OCI-LY1 (cell line): ENCODE measurements at regions not wholly inside any gene's neighbourhood (a gene's known extent, or its start where the extent isn't known, plus 50 kb on each side); places are given as distances from the start of the nearest gene placed in this dataset.

Source experiments
- H2AFZ ChIP-seq: fragments of 200-600 bp; sonication (generic), shearing (Covaris generic); 2 replicates; pipeline ENCODE4 v1.6.0; 2014; ENCODE audit warnings: antibody characterized with exemption, mild to moderate bottlenecking, low read length
- H3F3A ChIP-seq: fragments of 200-600 bp; sonication (generic), shearing (Covaris generic); 2 replicates; pipeline ENCODE4 v1.6.0; 2014; ENCODE audit warnings: mild to moderate bottlenecking, antibody characterized with exemption, low read length, moderate library complexity; ENCODE audit not compliant: insufficient read depth
- H3K27ac ChIP-seq: fragments of 200-600 bp; sonication (generic); 2 replicates; pipeline ENCODE4 v1.5.1; 2014; ENCODE audit warnings: low read length, mixed run types, mild to moderate bottlenecking, low read depth; ENCODE audit not compliant: poor library complexity, severe bottlenecking
- H3K27me3 ChIP-seq: fragments of 200-600 bp; sonication (generic); 2 replicates; pipeline ENCODE4 v1.6.0; 2014; ENCODE audit warnings: antibody characterized with exemption, mild to moderate bottlenecking, low read length, moderate library complexity; ENCODE audit not compliant: insufficient read depth
- H3K36me3 ChIP-seq: fragments of 200-600 bp; sonication (generic); 2 replicates; pipeline ENCODE4 v1.6.1; 2014; ENCODE audit warnings: mild to moderate bottlenecking, antibody characterized with exemption, low read length, moderate library complexity, mixed read lengths; ENCODE audit not compliant: insufficient read depth
- H3K4me1 ChIP-seq: fragments of 200-600 bp; sonication (generic); 2 replicates; pipeline ENCODE4 v1.5.1; 2014; ENCODE audit warnings: mild to moderate bottlenecking, low read length, moderate library complexity; ENCODE audit not compliant: insufficient read depth, severe bottlenecking
- H3K4me2 ChIP-seq: fragments of 200-600 bp; sonication (generic), shearing (Covaris generic); 2 replicates; pipeline ENCODE4 v1.6.1; 2014; ENCODE audit warnings: low read length
- H3K4me3 ChIP-seq: fragments of 200-600 bp; sonication (generic); 2 replicates; pipeline ENCODE4 v1.5.1; 2014; ENCODE audit warnings: low read length, low read depth, mild to moderate bottlenecking, mixed read lengths; ENCODE audit not compliant: poor library complexity, severe bottlenecking
- H3K79me2 ChIP-seq: fragments of 200-600 bp; shearing (Covaris generic); 2 replicates; pipeline ENCODE4 v1.6.1; 2016; ENCODE audit warnings: mixed run types, low read length, mixed read lengths; ENCODE audit not compliant: insufficient read depth
- H3K9ac ChIP-seq: fragments of 200-600 bp; sonication (generic), shearing (Covaris generic); 2 replicates; pipeline ENCODE4 v1.6.1; 2014; ENCODE audit warnings: mild to moderate bottlenecking, low read length, mixed read lengths
- H3K9me2 ChIP-seq: fragments of 200-600 bp; sonication (generic), shearing (Covaris generic); 2 replicates; pipeline ENCODE4 v1.6.1; 2014; ENCODE audit warnings: low read depth, mild to moderate bottlenecking, low read length, mixed read lengths
- H3K9me3 ChIP-seq: fragments of 200-600 bp; shearing (Covaris generic); 2 replicates; pipeline ENCODE4 v1.6.1; 2014; ENCODE audit warnings: low read length, mixed read lengths
- H4K20me1 ChIP-seq: fragments of 200-600 bp; sonication (generic), shearing (Covaris generic); 2 replicates; pipeline ENCODE4 v1.6.0; 2016; ENCODE audit warnings: mild to moderate bottlenecking, low read length; ENCODE audit not compliant: insufficient read depth
- CTCF ChIP-seq: fragments of 200-600 bp; sonication (generic), shearing (Covaris generic); IDR thresholded peaks from 2 replicates; pipeline ENCODE4 v1.5.1; 2017; ENCODE audit warnings: mild to moderate bottlenecking, antibody characterized with exemption, low read length, moderate library complexity, mixed read lengths
- EZH2 ChIP-seq: fragments of 200-600 bp; sonication (generic), shearing (Covaris generic); IDR thresholded peaks from 2 replicates; pipeline ENCODE4 v1.8.0; 2017; ENCODE audit warnings: borderline replicate concordance, mixed run types, mild to moderate bottlenecking, antibody characterized with exemption, low read length, moderate library complexity, mixed read lengths

- no peak for TF ChIP-seq CTCF
- H3K27me3 ChIP-seq, result no peaks in the 10 kb centered on the region
- no peak overlapping the region for H3K27ac ChIP-seq
- H3K4me2 ChIP-seq, result no peak overlapping the region
- no peak overlapping the region for H2AFZ ChIP-seq
- H3F3A ChIP-seq, result no peaks in the 10 kb centered on the region
- H3K4me3 ChIP-seq, result no peak overlapping the region
- H3K9ac ChIP-seq, result no peak overlapping the region
- no peaks in the 10 kb centered on the region for H3K4me1 ChIP-seq
- no peaks in the 10 kb centered on the region for H3K9me2 ChIP-seq
- H3K36me3 ChIP-seq, result no peaks in the 10 kb centered on the region
- H3K9me3 ChIP-seq, result no peaks in the 10 kb centered on the region
- H3K79me2 ChIP-seq, result no peaks in the 10 kb centered on the region
- H4K20me1 ChIP-seq, result no peaks in the 10 kb centered on the region
Measured at GRCh38 chr10:25082276-25083204, 66.1 kb downstream of the THNSL1 start.

GRCh38 chr10:25083546-25084111 is 67.2 kb downstream of the THNSL1 start:
- no peak for TF ChIP-seq CTCF
- no peak for TF ChIP-seq EZH2
- no peak overlapping the region for H3K27ac ChIP-seq
- no peak overlapping the region for H3K4me2 ChIP-seq
- H3K4me1 ChIP-seq, result no peaks in the 10 kb centered on the region
- no peaks in the 10 kb centered on the region for H4K20me1 ChIP-seq
- H3K79me2 ChIP-seq, result no peaks in the 10 kb centered on the region
- H3K4me3 ChIP-seq, result no peak overlapping the region
- H3K36me3 ChIP-seq, result no peaks in the 10 kb centered on the region
- no peak overlapping the region for H2AFZ ChIP-seq
- H3K9ac ChIP-seq, result no peak overlapping the region
- H3K27me3 ChIP-seq, result no peaks in the 10 kb centered on the region
- H3F3A ChIP-seq, result no peaks in the 10 kb centered on the region
- H3K9me3 ChIP-seq, result no peaks in the 10 kb centered on the region
- H3K9me2 ChIP-seq, result no peaks in the 10 kb centered on the region

GRCh38 chr10:25084447-25084846 is 68.0 kb downstream of the THNSL1 start:
- Histone ChIP-seq H3K4me3 (no peak overlapping the region), H3K27me3 (no peaks in the 10 kb centered on the region), H2AFZ (no peak overlapping the region), H3K27ac (no peak overlapping the region), H3K4me1 (no peaks in the 10 kb centered on the region), H3K9me2 (no peaks in the 10 kb centered on the region), H3F3A (no peaks in the 10 kb centered on the region), H3K79me2 (no peaks in the 10 kb centered on the region), H4K20me1 (no peaks in the 10 kb centered on the region), H3K36me3 (no peaks in the 10 kb centered on the region), H3K9me3 (no peaks in the 10 kb centered on the region), H3K9ac (no peak overlapping the region), H3K4me2 (no peak overlapping the region)
- TF ChIP-seq EZH2, result no peak
- TF ChIP-seq CTCF, result no peak
